MM.1S (cell line): ENCODE measurements at regions not wholly inside any gene's neighbourhood (a gene's known extent, or its start where the extent isn't known, plus 50 kb on each side); places are given as distances from the start of the nearest gene placed in this dataset.

Experiments used
- DNase-seq: peaks from one replicate; pipeline ENCODE4 v3.0.0-alpha.2; 2015
- H2AFZ ChIP-seq: fragments of 300-600 bp; sonication (generic); 2 replicates; pipeline ENCODE4 v1.6.0; 2016; ENCODE audit warnings: antibody characterized with exemption, low read length
- H3F3A ChIP-seq: fragments of 300-600 bp; sonication (generic); 2 replicates; pipeline ENCODE4 v1.6.1; 2016; ENCODE audit warnings: mild to moderate bottlenecking, antibody characterized with exemption, low read length, moderate library complexity, mixed read lengths; ENCODE audit not compliant: insufficient read depth
- H3K27ac ChIP-seq: fragments of 300-600 bp; sonication (generic); 2 replicates; pipeline ENCODE4 v1.5.1; 2016; ENCODE audit warnings: mild to moderate bottlenecking, low read length
- H3K27me3 ChIP-seq: fragments of 300-600 bp; sonication (generic); replicated peaks from 2 replicates; pipeline ENCODE4 v1.6.0; 2016; ENCODE audit warnings: low read length; ENCODE audit not compliant: insufficient read depth
- H3K36me3 ChIP-seq: fragments of 300-600 bp; sonication (generic); replicated peaks from 2 replicates; pipeline ENCODE4 v1.6.1; 2016; ENCODE audit warnings: mild to moderate bottlenecking, low read length, mixed read lengths; ENCODE audit not compliant: insufficient read depth
- H3K4me1 ChIP-seq: fragments of 300-600 bp; sonication (generic); 2 replicates; pipeline ENCODE4 v1.6.1; 2016; ENCODE audit warnings: low read length, mixed read lengths
- H3K4me2 ChIP-seq: fragments of 300-600 bp; sonication (generic); 2 replicates; pipeline ENCODE4 v1.6.0; 2016; ENCODE audit warnings: low read depth, low read length
- H3K4me3 ChIP-seq: fragments of 300-600 bp; sonication (generic); 2 replicates; pipeline ENCODE4 v1.5.1; 2016; ENCODE audit warnings: low read length, mixed read lengths
- H3K79me2 ChIP-seq: fragments of 300-600 bp; sonication (generic); 2 replicates; pipeline ENCODE4 v1.6.1; 2016; ENCODE audit warnings: mixed run types, low read length, mixed read lengths
- H3K9ac ChIP-seq: fragments of 300-600 bp; sonication (generic); 2 replicates; pipeline ENCODE4 v1.6.1; 2016; ENCODE audit warnings: low read length, mixed read lengths
- H3K9me2 ChIP-seq: fragments of 300-600 bp; sonication (generic); replicated peaks from 2 replicates; pipeline ENCODE4 v1.6.1; 2016; ENCODE audit warnings: mild to moderate bottlenecking, low read length, mixed read lengths; ENCODE audit not compliant: insufficient read depth
- H3K9me3 ChIP-seq: fragments of 300-600 bp; sonication (generic); replicated peaks from 2 replicates; pipeline ENCODE4 v1.6.1; 2016; ENCODE audit warnings: mild to moderate bottlenecking, low read length, mixed read lengths; ENCODE audit not compliant: insufficient read depth
- H4K20me1 ChIP-seq: fragments of 300-600 bp; sonication (generic); 2 replicates; pipeline ENCODE4 v1.6.1; 2016; ENCODE audit warnings: mild to moderate bottlenecking, low read length, moderate library complexity, mixed read lengths; ENCODE audit not compliant: insufficient read depth
- CTCF ChIP-seq: fragments of 300-600 bp; sonication (generic); IDR thresholded peaks from 2 replicates; pipeline ENCODE4 v1.5.1; 2016; ENCODE audit warnings: antibody characterized with exemption, low read length, mixed read lengths
- EZH2 ChIP-seq: fragments of 300-600 bp; sonication (generic); optimal IDR thresholded peaks from 2 replicates; pipeline ENCODE3; 2017; ENCODE audit warnings: low read depth, mild to moderate bottlenecking, antibody characterized with exemption, low read length, mixed read lengths
- EZH2phosphoT487 ChIP-seq: fragments of 300-600 bp; sonication (generic); IDR thresholded peaks from 2 replicates; pipeline ENCODE4 v1.6.1; 2018; ENCODE audit warnings: antibody characterized with exemption, low read length

DNA sequence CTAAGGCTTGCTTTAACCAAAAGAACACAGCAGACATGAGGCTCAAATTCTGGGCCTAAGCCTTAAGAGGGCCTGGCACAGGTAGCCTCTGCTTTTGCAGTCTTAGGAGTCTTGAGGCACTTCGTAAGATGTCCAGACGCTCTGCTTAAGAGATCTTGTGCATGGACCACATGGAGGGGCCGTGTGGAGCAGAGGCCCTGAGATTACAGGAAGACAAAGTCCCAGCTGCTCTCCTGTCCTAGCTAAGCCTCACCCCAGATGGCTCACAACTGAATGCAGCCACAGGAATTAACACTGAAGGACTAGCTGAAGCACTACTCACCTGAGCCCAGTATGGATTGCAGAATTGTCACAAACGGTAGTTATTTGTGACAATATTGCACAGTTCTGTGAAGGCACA is 446.0 kb downstream of the PDZRN4 start:
- no peaks in the 10 kb centered on the region for H3F3A ChIP-seq
- H3K27me3 ChIP-seq, result no peaks in the 10 kb centered on the region
- DNase-seq, result no peak
- H3K9ac ChIP-seq, result no peak overlapping the region
- H4K20me1 ChIP-seq, result no peaks in the 10 kb centered on the region
- no peaks in the 10 kb centered on the region for H3K36me3 ChIP-seq
- H3K4me1 ChIP-seq, result no peaks in the 10 kb centered on the region
- no peak overlapping the region for H3K27ac ChIP-seq
- H2AFZ ChIP-seq, result no peak overlapping the region
- TF ChIP-seq CTCF (no peak), EZH2 (no peak), EZH2phosphoT487 (no peak)
- no peak overlapping the region for H3K4me3 ChIP-seq
- H3K9me3 ChIP-seq, result no peaks in the 10 kb centered on the region
- no peak overlapping the region for H3K4me2 ChIP-seq
- H3K79me2 ChIP-seq, result no peaks in the 10 kb centered on the region
- no peaks in the 10 kb centered on the region for H3K9me2 ChIP-seq

GRCh38 chr12:41629611-41630010 is 441.5 kb downstream of the PDZRN4 start:
- no peaks in the 10 kb centered on the region for H3K36me3 ChIP-seq
- H3K9ac ChIP-seq, result no peak overlapping the region
- H3K9me3 ChIP-seq, result no peaks in the 10 kb centered on the region
- no peak overlapping the region for H3K27ac ChIP-seq
- no peaks in the 10 kb centered on the region for H3F3A ChIP-seq
- no peak overlapping the region for H2AFZ ChIP-seq
- no peaks in the 10 kb centered on the region for H3K79me2 ChIP-seq
- DNase-seq, result no peak
- H3K4me3 ChIP-seq, result no peak overlapping the region
- no peaks in the 10 kb centered on the region for H3K27me3 ChIP-seq
- H3K4me1 ChIP-seq, result no peaks in the 10 kb centered on the region
- TF ChIP-seq CTCF (no peak), EZH2 (no peak)
- no peaks in the 10 kb centered on the region for H4K20me1 ChIP-seq
- no peaks in the 10 kb centered on the region for H3K9me2 ChIP-seq
- no peak overlapping the region for H3K4me2 ChIP-seq

GRCh38 chr12:41627476-41627875 is 439.4 kb downstream of the PDZRN4 start:
- TF ChIP-seq EZH2phosphoT487 (no peak), CTCF (no peak), EZH2 (no peak)
- Histone ChIP-seq H3K27me3 (no peaks in the 10 kb centered on the region), H3K27ac (no peak overlapping the region), H3K9ac (no peak overlapping the region), H3K9me2 (no peaks in the 10 kb centered on the region), H3K79me2 (no peaks in the 10 kb centered on the region), H4K20me1 (no peaks in the 10 kb centered on the region), H2AFZ (no peak overlapping the region), H3K36me3 (no peaks in the 10 kb centered on the region), H3K4me1 (no peaks in the 10 kb centered on the region), H3K9me3 (no peaks in the 10 kb centered on the region), H3K4me2 (no peak overlapping the region), H3F3A (no peaks in the 10 kb centered on the region), H3K4me3 (no peak overlapping the region)
- DNase-seq, result no peak

DNA sequence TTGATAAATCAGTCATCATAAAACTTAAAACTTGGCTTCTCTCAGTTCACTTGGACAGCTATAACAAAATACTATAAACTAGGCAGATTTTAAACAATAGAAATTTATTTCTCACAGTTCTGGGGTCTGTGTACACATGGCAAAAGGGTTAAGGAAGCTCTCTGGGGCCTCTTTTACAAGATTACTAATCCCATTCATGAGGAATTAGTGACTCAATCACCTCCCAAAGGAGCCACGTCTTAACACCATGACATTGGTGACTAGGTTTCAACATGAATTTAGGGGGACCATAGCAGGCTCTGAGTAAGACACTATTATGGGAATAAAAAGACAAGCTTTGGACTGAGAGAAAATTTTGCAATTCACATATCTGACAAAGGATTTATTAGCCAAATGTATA is 436.5 kb downstream of the PDZRN4 start:
- H4K20me1 ChIP-seq, result no peaks in the 10 kb centered on the region
- H3K4me2 ChIP-seq, result no peak overlapping the region
- H3K4me1 ChIP-seq, result no peaks in the 10 kb centered on the region
- H3K27me3 ChIP-seq, result no peaks in the 10 kb centered on the region
- no peaks in the 10 kb centered on the region for H3F3A ChIP-seq
- H3K9me2 ChIP-seq, result no peaks in the 10 kb centered on the region
- H3K9me3 ChIP-seq, result no peaks in the 10 kb centered on the region
- no peaks in the 10 kb centered on the region for H3K36me3 ChIP-seq
- DNase-seq, result no peak
- no peaks in the 10 kb centered on the region for H3K79me2 ChIP-seq
- no peak overlapping the region for H3K4me3 ChIP-seq
- no peak overlapping the region for H3K9ac ChIP-seq
- no peak overlapping the region for H2AFZ ChIP-seq
- TF ChIP-seq EZH2 (no peak), CTCF (no peak)
- no peak overlapping the region for H3K27ac ChIP-seq
